DND-41 (cell line): ENCODE measurements at regions not wholly inside any gene's neighbourhood (a gene's known extent, or its start where the extent isn't known, plus 50 kb on each side); places are given as distances from the start of the nearest gene placed in this dataset.

ENCODE experiments used
- EZH2 ChIP-seq: IDR thresholded peaks from 3 replicates; pipeline ENCODE4 v1.6.1; 2012; ENCODE audit warnings: borderline replicate concordance, low read depth, mild to moderate bottlenecking, moderate library complexity, low read length, inconsistent platforms; ENCODE audit not compliant: severe bottlenecking
- TF ChIP-seq, protein P1 (sequence below): IDR thresholded peaks from 2 replicates; pipeline ENCODE4 v1.5.1; 2012; ENCODE audit warnings: borderline replicate concordance, low read length, moderate library complexity, mild to moderate bottlenecking; ENCODE audit not compliant: poor library complexity, severe bottlenecking; ENCODE audit errors: extremely low read depth

DNA sequence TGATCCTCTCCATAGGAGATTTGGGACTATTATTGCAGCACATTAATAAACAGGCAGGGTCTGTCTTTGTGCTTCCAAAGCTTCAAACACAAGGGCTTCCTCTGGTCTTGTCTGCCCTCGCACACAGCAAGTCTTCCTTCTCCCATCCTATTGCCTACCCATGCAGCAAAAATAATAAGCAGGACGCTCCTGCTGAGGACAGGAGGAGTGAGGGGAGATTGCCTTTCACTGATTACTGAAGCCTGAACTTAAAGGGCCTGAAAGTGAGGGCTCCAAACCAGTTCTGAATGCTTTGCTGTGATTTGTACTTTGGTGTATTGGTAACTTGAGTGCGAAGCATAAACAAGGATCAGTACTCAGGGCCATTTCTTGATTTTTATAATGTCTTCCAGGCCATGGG lies 197.6 kb upstream of the XYLT1 start:
- TF ChIP-seq, protein P1, sequence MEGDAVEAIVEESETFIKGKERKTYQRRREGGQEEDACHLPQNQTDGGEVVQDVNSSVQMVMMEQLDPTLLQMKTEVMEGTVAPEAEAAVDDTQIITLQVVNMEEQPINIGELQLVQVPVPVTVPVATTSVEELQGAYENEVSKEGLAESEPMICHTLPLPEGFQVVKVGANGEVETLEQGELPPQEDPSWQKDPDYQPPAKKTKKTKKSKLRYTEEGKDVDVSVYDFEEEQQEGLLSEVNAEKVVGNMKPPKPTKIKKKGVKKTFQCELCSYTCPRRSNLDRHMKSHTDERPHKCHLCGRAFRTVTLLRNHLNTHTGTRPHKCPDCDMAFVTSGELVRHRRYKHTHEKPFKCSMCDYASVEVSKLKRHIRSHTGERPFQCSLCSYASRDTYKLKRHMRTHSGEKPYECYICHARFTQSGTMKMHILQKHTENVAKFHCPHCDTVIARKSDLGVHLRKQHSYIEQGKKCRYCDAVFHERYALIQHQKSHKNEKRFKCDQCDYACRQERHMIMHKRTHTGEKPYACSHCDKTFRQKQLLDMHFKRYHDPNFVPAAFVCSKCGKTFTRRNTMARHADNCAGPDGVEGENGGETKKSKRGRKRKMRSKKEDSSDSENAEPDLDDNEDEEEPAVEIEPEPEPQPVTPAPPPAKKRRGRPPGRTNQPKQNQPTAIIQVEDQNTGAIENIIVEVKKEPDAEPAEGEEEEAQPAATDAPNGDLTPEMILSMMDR = no peak
- no peak for TF ChIP-seq EZH2
